GM19351 (cell line): ENCODE measurements at regions not wholly inside any gene's neighbourhood (a gene's known extent, or its start where the extent isn't known, plus 50 kb on each side); places are given as distances from the start of the nearest gene placed in this dataset.
A peak's percentile ranks its signal among the peaks of the same experiment; 100 is the strongest.
"Not testable (repeated sequence)": the region's sequence is repeated elsewhere in the genome, so short reads cannot be mapped to it uniquely, and the experiment has no call there.

Source experiments
- ATAC-seq: cut with Tn5 transposase; IDR thresholded peaks from one replicate; pipeline ENCODE4 v1.9.1; 2021; ENCODE audit warnings: mild to moderate bottlenecking, moderate library complexity; ENCODE audit not compliant: unreplicated experiment

DNA sequence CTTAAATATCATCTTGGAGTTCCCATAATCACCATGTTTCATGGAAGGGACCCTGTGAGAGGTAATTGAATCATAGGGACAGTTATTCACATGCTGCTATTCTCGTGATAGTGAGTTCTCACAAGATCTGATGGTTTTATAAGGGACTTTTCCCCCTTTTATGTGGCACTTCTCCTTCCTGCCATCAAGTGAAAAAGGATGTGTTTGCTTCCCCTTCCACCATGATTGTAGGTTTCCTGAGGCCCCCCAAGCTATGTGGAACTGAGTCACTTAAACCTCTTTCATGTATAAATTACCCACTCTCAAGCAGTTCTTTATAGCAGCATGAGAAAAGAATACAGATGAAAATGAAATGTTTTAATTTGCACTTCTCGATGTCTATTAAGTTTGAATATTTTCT is 112.0 kb downstream of the ZNF648 start:
- ATAC-seq, result no peak

- ATAC-seq, result no peak
Observed at GRCh38 chr1:181948372-181948771, 113.1 kb downstream of the ZNF648 start.

DNA sequence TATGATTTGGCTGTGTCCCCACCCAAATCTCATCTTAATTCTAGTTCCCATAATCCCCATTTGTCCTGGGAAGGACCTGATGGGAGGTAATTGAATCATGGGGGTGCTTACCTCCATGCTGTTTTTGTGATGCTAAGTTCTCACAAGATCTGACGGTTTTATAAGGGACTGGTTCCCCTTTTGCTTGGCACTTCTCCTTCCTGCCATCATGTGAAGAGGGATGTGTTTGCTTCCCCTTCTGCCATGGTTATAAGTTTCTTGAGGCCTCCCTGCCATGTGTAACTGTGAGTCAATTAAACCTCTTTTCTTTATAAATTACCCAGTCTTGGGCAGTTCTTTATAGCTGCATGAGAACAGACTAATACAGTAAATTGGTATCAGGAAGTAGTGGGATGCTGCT is 114.1 kb downstream of the ZNF648 start:
- no peak for ATAC-seq

DNA sequence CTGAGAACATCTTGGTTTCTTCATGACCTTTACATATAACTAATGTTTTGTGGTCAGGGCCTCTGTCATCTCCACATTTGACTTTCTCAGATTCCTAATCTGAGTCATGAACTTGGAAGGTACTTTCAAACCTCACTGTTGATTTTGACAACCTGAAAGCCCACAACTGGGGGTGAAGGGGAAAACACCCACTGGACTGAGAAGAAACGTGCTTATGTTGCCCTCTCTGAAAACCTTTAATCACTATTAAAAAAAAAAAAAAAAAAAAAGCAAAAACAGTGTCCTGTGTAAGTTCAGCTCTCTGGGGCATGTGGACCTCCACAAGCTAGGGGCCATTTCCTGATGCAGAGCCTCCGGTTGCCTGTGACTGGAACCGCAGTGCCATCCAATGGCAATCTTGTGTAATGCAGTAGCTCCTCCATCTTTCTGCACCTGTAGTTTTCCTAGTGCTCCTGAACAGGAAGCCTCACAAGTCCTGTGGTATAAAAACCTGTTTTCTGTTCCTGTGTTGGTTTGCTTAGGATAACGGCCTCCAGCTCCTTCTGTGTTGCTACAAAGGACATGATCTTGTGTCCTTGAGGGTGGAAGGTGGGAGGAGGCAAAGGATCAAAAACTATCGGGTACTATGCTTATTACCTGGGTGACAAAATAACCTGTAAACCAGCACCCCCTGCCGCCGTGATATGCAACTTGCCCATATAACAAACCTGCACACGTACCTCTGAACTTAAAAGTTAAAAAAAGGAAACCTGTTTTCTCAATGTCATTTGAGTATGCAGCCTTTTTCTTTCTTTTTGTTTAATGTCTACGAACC is 124.5 kb downstream of the ZNF648 start:
- peak; percentile 76 for ATAC-seq

- peak; percentile 31 for ATAC-seq
Observed at GRCh38 chr1:181936269-181936668, 125.2 kb downstream of the ZNF648 start.

DNA sequence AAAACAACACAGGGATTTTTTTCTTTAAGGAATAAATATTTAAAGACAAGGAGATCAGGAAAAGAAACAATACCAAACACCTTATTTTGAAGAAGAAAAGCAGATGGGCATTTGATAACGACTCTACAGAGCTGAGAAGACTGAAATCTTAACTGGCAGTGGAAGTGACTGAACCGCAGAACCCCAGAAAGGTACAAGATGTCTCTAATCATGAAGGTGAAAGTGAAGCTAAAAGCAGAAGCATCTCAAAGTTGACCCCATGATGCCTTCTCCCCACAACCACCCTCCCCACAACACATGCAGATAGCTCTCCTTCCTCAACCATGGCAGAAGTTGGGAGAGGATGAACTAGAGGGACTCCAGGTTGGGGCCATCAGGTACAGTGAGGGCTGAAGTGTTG is 129.6 kb downstream of the ZNF648 start:
- no peak for ATAC-seq

- ATAC-seq, result no peak
Observed at GRCh38 chr1:181930187-181930586, 131.3 kb downstream of the ZNF648 start.

DNA sequence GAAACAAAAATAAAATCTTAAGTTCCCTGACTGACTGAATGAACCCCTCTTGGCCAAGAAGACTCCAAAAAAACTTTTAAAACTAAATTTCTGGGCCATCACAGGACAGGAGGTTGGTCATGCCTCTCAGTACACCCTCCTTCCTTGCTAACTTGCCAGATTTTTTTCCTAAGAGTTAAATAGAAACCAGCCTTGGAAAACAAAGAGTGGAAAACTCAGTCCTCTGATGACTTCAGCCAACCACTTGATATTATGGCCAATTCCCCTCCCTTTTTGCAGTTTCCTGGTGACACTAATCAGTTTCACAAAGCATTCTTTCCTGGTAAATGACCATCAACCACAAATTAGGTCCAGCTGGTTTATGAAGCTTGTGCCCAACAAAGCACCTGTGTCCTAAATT is 134.8 kb downstream of the ZNF648 start:
- no peak for ATAC-seq

DNA sequence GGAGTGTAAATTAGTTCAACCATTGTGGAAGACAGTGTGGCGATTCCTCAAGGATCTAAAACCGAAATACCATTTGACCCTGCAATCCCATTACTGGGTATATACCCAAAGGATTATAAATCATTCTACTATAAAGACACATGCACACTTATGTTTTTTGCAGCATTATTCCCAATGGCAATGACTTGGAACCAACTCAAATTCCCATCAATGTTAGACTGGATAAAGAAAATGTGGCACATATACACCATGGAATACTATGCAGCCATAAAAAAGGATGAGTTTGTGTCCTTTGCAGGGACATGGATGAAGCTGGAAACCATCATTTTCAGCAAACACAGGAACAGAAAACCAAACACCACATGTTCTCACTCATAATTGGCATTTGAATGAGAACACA is 137.5 kb downstream of the ZNF648 start:
- not testable (repeated sequence) for ATAC-seq

- no peak for ATAC-seq
Observed at GRCh38 chr1:181919542-181919941, 142.0 kb downstream of the ZNF648 start.

GRCh38 chr1:181918880-181919525 is 142.5 kb downstream of the ZNF648 start:
- ATAC-seq, result no peak

- ATAC-seq, result no peak
Observed at GRCh38 chr1:181911715-181912114, 149.8 kb downstream of the ZNF648 start.

- ATAC-seq, result no peak
Observed at GRCh38 chr1:181910905-181911304, 150.6 kb downstream of the ZNF648 start.

- ATAC-seq, result no peak
Observed at GRCh38 chr1:181909010-181909409, 152.5 kb downstream of the ZNF648 start.

- ATAC-seq, result no peak
Observed at GRCh38 chr1:181906631-181907030, 154.9 kb downstream of the ZNF648 start.

DNA sequence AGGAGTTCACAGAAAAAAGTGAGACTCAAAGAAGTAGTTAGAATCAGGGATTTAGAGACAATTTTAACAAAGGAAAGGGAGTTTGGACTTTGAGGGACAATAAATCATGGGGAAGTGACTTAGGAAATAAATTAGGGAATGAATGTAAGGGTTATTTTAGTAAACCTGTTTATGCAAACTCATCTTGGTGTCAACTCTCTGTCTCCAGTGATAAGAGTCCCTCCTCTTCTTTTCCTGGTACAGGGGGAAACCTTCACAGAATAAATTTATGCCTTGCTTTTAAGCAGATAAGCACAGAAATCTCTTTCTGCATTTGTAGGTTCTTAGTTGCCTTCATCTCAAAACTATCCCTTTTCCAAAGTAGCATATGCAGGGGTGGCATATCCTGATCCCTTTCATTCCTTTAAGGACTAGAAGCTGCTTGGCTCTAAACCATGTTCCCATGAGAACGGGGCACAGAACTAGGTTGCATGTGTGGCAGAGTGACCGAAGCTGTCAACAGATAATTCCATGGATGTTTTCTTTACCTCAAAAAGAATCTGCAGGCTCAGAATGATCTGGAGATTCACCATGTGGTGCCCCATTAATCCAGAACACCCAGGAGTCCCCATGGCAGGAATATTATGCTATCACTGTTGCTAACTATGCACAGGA is 155.4 kb downstream of the ZNF648 start:
- ATAC-seq, result no peak

DNA sequence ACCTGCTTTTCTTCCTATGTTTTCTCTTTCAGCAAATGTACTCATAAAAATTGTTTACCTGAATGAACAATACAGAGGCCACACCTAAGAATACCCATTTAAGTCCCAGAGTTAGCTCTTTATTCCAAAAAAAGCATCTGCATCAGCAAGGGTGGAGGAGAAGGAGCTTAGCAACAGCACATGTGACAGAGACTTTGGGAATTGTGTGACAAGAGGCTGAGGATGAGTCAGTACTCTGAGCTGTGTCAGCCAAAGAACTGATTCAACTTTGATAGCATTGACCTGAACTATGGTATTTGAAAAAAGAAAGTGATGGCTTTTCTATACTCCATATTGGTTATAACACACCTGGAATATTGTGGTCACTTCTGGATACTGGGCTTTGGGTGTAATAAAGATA is 162.7 kb downstream of the ZNF648 start:
- no peak for ATAC-seq

DNA sequence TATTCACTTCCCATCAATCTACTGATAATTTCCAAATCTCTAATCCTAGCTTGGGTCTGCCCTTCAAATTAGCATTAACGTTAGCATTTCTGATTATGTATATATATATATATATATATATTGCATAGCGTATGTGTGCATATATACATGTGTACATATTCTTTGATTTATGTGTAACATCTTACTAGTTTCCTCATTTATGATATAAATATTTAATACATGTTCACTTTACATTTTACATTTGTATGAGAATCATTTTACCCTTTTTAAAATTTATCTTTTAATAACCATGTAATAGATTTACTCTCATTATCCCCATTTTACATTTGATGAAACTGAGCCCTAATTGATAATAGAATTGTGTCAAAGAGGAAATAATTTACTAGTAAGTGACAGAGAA is 164.7 kb downstream of the ZNF648 start:
- no peak for ATAC-seq

- no peak for ATAC-seq
Observed at GRCh38 chr1:181894439-181894859, 167.1 kb downstream of the ZNF648 start.

- no peak for ATAC-seq
Observed at GRCh38 chr1:181893937-181894336, 167.6 kb downstream of the ZNF648 start.

- not testable (repeated sequence) for ATAC-seq
Observed at GRCh38 chr1:181893150-181893549, 168.4 kb downstream of the ZNF648 start.

- no peak for ATAC-seq
Observed at GRCh38 chr1:181872562-181872961, 188.9 kb downstream of the ZNF648 start.
